ENCODE measurements at regions not wholly inside any gene's neighbourhood (a gene's known extent, or its start where the extent isn't known, plus 50 kb on each side); places are given as distances from the start of the nearest gene placed in this dataset.

- no peak overlapping the region for H3K4me3 Mint-ChIP-seq (ENCODE audit: unreplicated experiment)
- no peak overlapping the region for H3K27ac Mint-ChIP-seq (ENCODE audit: unreplicated experiment)
- no peaks in the 10 kb centered on the region for H3K36me3 Mint-ChIP-seq (ENCODE audit: unreplicated experiment)
- H3K27me3 Mint-ChIP-seq (ENCODE audit: unreplicated experiment) = no peaks in the 10 kb centered on the region
- DNase-seq (ENCODE audit: extremely low spot score, unreplicated experiment) = no peak
- H3K4me1 Mint-ChIP-seq (ENCODE audit: unreplicated experiment) = peaks cover 36% of the 10 kb centered on the region
- no peaks in the 10 kb centered on the region for H3K9me3 Mint-ChIP-seq (ENCODE audit: unreplicated experiment)
- TF ChIP-seq CTCF (IDR thresholded peaks at IDR 0.05) = no peak
Observed at GRCh38 chr6:74581681-74582080, 624.2 kb downstream of the COL12A1 start.

GRCh38 chr6:74579794-74580193, 626.1 kb downstream of the COL12A1 start:
- no peak for DNase-seq (ENCODE audit: extremely low spot score, unreplicated experiment)
- TF ChIP-seq CTCF (IDR thresholded peaks at IDR 0.05) = no peak
- Mint-ChIP-seq H3K27ac (ENCODE audit: unreplicated experiment) (no peak overlapping the region), H3K4me1 (ENCODE audit: unreplicated experiment) (peaks cover 26% of the 10 kb centered on the region), H3K9me3 (ENCODE audit: unreplicated experiment) (no peaks in the 10 kb centered on the region), H3K4me3 (ENCODE audit: unreplicated experiment) (no peak overlapping the region), H3K27me3 (ENCODE audit: unreplicated experiment) (no peaks in the 10 kb centered on the region), H3K36me3 (ENCODE audit: unreplicated experiment) (no peaks in the 10 kb centered on the region)

GRCh38 chr6:74579047-74579446, 626.8 kb downstream of the COL12A1 start:
- Mint-ChIP-seq H3K4me1 (ENCODE audit: unreplicated experiment) (peaks cover 26% of the 10 kb centered on the region), H3K36me3 (ENCODE audit: unreplicated experiment) (no peaks in the 10 kb centered on the region), H3K9me3 (ENCODE audit: unreplicated experiment) (no peaks in the 10 kb centered on the region), H3K4me3 (ENCODE audit: unreplicated experiment) (no peak overlapping the region), H3K27ac (ENCODE audit: unreplicated experiment) (peak overlapping the region; percentile 84), H3K27me3 (ENCODE audit: unreplicated experiment) (no peaks in the 10 kb centered on the region)
- no peak for DNase-seq (ENCODE audit: extremely low spot score, unreplicated experiment)
- TF ChIP-seq CTCF (IDR thresholded peaks at IDR 0.05) = no peak

GRCh38 chr6:74578339-74578738, 627.5 kb downstream of the COL12A1 start:
- peak overlapping the region; percentile 84 for H3K27ac Mint-ChIP-seq (ENCODE audit: unreplicated experiment)
- no peak for TF ChIP-seq CTCF (IDR thresholded peaks at IDR 0.05)
- H3K4me1 Mint-ChIP-seq (ENCODE audit: unreplicated experiment) = peaks cover 27% of the 10 kb centered on the region
- no peak for DNase-seq (ENCODE audit: extremely low spot score, unreplicated experiment)
- no peaks in the 10 kb centered on the region for H3K9me3 Mint-ChIP-seq (ENCODE audit: unreplicated experiment)
- H3K27me3 Mint-ChIP-seq (ENCODE audit: unreplicated experiment) = no peaks in the 10 kb centered on the region
- no peaks in the 10 kb centered on the region for H3K36me3 Mint-ChIP-seq (ENCODE audit: unreplicated experiment)
- H3K4me3 Mint-ChIP-seq (ENCODE audit: unreplicated experiment) = no peak overlapping the region

GRCh38 chr6:74577619-74578018, 628.2 kb downstream of the COL12A1 start:
- peaks cover 30% of the 10 kb centered on the region for H3K4me1 Mint-ChIP-seq (ENCODE audit: unreplicated experiment)
- no peak for DNase-seq (ENCODE audit: extremely low spot score, unreplicated experiment)
- TF ChIP-seq CTCF (IDR thresholded peaks at IDR 0.05) = no peak
- H3K4me3 Mint-ChIP-seq (ENCODE audit: unreplicated experiment) = no peak overlapping the region
- no peaks in the 10 kb centered on the region for H3K27me3 Mint-ChIP-seq (ENCODE audit: unreplicated experiment)
- H3K36me3 Mint-ChIP-seq (ENCODE audit: unreplicated experiment) = no peaks in the 10 kb centered on the region
- peak overlapping the region; percentile 84 for H3K27ac Mint-ChIP-seq (ENCODE audit: unreplicated experiment)
- no peaks in the 10 kb centered on the region for H3K9me3 Mint-ChIP-seq (ENCODE audit: unreplicated experiment)
